GM19035 (cell line): ENCODE measurements at regions not wholly inside any gene's neighbourhood (a gene's known extent, or its start where the extent isn't known, plus 50 kb on each side); places are given as distances from the start of the nearest gene placed in this dataset.
"Not testable (repeated sequence)": the region's sequence is repeated elsewhere in the genome, so short reads cannot be mapped to it uniquely, and the experiment has no call there.

ENCODE experiments used
- ATAC-seq: cut with Tn5 transposase; IDR thresholded peaks from one replicate; pipeline ENCODE4 v1.9.1; 2021; ENCODE audit not compliant: unreplicated experiment

DNA sequence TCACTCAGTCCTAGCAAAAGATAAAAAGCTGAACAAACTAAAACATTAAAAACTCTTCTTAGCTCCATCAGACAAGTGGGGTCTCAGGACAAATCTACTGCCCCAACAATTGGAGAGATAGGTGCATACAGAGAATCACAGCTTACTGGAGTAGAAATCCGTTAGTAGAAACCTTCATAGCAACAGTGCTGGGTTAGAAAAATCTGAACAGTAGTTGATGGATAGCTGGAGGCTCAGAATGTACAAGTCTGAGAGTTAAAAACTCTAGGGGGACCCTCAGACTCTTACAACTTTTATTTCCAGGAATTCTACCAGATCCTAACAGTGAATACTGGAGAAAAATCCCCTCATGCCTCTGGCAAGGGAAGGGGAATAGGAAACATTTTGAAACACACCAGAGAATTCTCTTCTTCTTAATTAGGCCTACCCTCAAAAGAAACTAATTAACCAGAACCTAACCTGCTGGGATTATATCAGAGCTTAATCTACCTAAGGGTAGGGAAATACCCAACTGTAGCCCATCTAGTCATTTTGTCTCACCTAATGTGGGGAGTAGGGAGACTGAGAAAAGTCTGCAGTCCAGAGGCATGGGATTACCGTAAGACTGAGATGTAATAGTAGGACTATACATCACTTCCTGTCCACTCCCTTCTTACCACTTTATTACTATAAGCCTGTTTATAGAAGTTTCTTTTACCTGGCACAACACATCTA lies 165.0 kb upstream of the CTSO start:
- ATAC-seq: no peak

GRCh38 chr4:156117743-156118142 lies 164.1 kb upstream of the CTSO start:
- no peak for ATAC-seq

- ATAC-seq: no peak
Measured at GRCh38 chr4:156116991-156117390, 163.3 kb upstream of the CTSO start.

- ATAC-seq: no peak
Measured at GRCh38 chr4:156113138-156113765, 159.6 kb upstream of the CTSO start.

DNA sequence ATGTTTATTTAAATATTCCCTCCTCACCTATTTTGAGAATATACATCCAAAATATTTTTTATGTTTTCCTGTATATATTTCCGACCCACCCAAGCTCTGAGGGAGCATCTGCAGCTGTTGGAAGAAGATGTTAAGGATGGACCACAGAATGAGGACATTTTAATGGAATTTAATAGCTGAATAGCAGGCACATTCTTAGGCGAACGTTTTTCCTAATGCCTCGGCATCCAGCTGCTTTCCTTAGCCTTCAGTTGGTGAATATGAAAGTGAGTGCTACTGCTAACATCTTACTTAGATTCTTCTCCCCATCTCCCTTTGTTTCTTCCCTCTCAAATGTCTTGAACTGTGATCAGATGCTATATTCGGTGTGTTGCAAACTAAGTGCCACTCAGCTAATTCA lies 158.0 kb upstream of the CTSO start:
- no peak for ATAC-seq

- ATAC-seq: no peak
Measured at GRCh38 chr4:156109943-156110900, 156.6 kb upstream of the CTSO start.

DNA sequence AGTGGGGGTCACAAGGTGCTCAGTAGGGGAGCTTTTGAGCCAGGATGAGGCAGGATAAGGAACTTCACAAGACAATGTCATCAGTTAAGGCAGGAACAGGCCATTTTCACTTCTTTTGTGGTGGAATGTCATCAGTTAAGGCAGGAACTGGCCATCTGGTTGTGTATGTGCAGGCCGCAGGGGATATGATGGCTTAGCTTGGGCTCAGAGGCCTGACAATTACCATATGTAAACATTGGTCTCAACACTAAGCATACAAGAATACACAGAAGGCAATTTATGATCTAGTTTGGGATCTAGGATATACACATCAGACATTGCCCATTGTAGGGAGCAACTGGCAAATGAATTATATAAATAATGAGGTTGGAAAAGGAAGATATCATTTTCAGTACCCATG lies 155.4 kb upstream of the CTSO start:
- ATAC-seq: not testable (repeated sequence)

DNA sequence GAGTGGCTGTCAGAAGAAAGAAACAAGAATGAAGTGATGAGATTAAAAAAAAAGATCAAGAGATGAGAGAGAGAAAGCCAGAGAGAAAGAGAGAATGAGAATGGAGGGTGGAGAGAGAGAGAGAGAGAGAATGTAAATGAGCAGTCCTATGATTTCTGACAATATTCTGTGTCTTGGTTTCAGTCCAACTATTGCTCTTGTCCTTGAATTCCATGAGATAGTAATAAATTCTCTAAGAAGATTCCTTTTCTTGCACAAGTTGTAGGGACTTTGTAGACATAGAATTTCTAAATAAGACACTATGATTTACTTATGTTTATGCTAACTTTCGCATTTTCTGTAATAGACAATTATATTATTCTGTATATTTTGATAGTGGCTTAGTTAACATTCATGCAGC lies 149.6 kb upstream of the CTSO start:
- ATAC-seq: no peak

DNA sequence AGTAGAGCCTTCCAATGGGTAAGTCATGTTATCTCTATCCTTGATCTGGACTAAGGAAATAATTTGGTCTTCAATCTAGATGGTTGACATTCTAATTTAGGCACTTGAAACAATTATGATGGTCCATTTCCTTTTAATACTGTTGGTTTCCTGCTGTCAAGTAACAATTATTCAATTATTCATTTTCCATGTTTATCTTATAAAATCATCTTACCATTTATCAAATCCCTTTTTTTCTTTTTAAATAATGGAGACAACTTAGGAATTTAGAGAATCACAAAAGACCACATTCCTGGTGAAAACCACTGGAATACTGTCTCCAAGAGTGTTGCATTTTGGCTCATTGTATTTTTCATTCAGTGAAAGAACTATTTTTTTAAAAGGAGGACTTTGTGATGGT lies 148.7 kb upstream of the CTSO start:
- no peak for ATAC-seq

- ATAC-seq: no peak
Measured at GRCh38 chr4:156101571-156101970, 147.9 kb upstream of the CTSO start.

- no peak for ATAC-seq
Measured at GRCh38 chr4:156100651-156101050, 147.0 kb upstream of the CTSO start.

DNA sequence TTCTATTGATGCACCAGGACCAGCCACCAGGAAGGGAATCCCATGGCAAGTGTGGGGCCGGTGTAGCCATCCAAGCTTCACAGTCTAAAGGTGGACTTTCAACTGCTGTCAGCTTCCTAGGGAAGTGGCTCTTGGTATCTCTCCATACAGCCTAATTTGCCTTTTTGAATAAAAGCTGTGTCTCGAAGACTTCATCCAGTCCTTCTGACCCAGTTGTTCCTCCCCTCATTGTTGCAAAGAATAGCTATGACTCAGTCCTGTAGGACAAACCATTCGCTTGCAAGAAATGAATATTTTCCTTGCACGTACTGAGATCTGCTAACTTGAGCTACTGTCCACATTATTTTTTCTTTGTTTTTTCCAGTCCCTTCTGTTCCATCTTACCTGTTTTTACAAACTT lies 145.1 kb upstream of the CTSO start:
- no peak for ATAC-seq

DNA sequence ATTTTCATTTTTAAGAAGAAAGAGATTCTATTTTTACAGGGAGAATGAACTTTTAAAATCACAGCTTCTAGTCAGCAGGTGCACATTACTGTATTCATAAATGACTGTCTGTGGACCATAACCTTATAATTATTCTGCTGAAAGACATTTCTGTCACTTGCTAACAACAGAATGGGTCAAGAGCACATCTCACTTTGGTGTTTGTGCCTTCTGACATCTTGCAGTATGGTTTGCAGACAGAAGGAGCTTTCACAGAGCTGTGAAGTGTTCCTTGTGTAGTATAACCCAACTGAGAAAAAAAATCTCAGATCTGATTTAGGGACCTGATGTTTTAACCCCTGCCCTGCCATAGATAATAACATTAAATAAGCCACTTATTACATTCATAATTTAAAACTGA lies 131.4 kb upstream of the CTSO start:
- no peak for ATAC-seq

- no peak for ATAC-seq
Measured at GRCh38 chr4:156084373-156084772, 130.7 kb upstream of the CTSO start.

GRCh38 chr4:156073976-156074375 lies 120.3 kb upstream of the CTSO start:
- no peak for ATAC-seq

GRCh38 chr4:156060661-156061060 lies 107.0 kb upstream of the CTSO start:
- ATAC-seq: no peak

DNA sequence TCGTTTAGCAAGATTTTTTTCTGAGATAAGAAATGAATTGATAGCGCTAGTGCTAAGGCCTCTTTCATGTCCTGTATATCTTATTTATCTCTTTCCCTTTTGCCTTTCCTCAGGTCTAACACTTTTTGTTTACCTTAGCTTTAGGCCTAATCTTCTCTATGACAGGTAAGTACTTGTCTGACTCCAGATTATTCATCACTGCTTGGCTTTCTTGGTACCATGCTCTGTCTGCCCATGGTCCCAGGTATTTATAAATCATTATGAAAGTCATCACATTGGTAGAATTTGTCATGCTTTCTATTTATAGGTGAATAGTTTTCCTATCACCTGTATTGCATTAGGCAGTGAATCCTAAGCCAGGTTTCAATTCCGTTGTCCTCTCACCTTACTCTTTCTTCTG lies 99.5 kb upstream of the CTSO start:
- ATAC-seq: no peak

GRCh38 chr4:156052116-156052515 lies 98.5 kb upstream of the CTSO start:
- no peak for ATAC-seq

DNA sequence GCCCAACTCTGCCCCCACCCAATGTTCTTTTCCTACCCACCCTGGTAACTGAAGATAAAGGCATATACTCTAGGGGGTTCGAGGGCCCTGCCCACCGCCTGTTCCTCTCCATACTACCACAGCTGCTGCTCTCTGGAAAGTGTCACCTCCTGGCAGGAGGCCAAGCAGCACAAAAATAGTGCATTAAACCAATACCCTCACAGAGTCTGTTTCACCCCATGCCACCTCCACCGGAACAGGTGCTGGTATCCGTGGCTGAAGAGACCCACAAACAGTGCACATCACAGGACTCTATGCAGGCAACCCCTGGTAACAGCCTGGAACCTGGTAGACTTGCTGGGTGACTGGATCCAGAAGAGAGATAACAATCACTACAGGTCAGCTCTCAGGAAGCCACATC lies 85.1 kb upstream of the CTSO start:
- ATAC-seq: no peak

DNA sequence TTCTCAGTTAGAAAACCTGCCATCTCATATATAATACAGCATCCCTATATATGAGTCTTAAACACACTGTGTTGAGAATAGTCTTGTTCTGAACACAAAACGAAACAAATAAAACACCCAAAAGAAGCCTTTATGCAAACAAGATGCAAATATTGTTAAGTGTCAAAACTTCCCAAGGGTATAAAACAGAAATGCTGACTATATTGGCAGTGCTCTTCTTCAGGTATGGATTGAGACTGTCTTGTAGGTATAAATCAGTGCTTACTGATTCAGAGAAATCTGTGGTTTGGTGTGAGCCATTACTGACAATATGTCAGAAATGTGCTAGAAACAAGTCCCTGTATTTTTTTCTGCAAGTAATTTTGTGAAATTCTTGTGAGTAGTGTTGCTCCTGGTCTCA lies 82.8 kb upstream of the CTSO start:
- ATAC-seq: peak; percentile 76

GRCh38 chr4:156029691-156030090 lies 76.0 kb upstream of the CTSO start:
- no peak for ATAC-seq

GRCh38 chr4:156021298-156021697 lies 67.6 kb upstream of the CTSO start:
- no peak for ATAC-seq
